ENCODE measurements at regions not wholly inside any gene's neighbourhood (a gene's known extent, or its start where the extent isn't known, plus 50 kb on each side); places are given as distances from the start of the nearest gene placed in this dataset.

- TF ChIP-seq CTCF (IDR thresholded peaks at IDR 0.05) (no peak), EZH2phosphoT487 (IDR thresholded peaks at IDR 0.05) (no peak), EZH2 (IDR thresholded peaks at IDR 0.05) (no peak)
- Histone ChIP-seq H3K4me3 (no peak overlapping the region), H3K27ac (no peak overlapping the region), H3K4me1 (no peaks in the 10 kb centered on the region), H3K4me2 (no peak overlapping the region), H2AFZ (replicated peaks) (no peak overlapping the region), H3K79me2 (ENCODE audit: low read depth) (no peaks in the 10 kb centered on the region), H4K20me1 (ENCODE audit: low read depth) (no peaks in the 10 kb centered on the region), H3K9ac (no peak overlapping the region), H3F3A (ENCODE audit: low read depth) (no peaks in the 10 kb centered on the region), H3K36me3 (no peaks in the 10 kb centered on the region), H3K9me3 (ENCODE audit: low read depth) (no peaks in the 10 kb centered on the region), H3K27me3 (no peaks in the 10 kb centered on the region)
- Mint-ChIP-seq H3K9me3 (no peaks in the 10 kb centered on the region), H3K4me3 (no peak overlapping the region), H3K27me3 (ENCODE audit: insufficient read depth, low read depth) (no peaks in the 10 kb centered on the region), H3K27ac (no peak overlapping the region), H3K4me1 (peaks cover 12% of the 10 kb centered on the region), H3K36me3 (no peaks in the 10 kb centered on the region)
- DNase-seq (ENCODE audit: low spot score) = no peak
Observed at GRCh38 chr1:55962472-55962871, 616.9 kb downstream of the PLPP3 start.

DNA sequence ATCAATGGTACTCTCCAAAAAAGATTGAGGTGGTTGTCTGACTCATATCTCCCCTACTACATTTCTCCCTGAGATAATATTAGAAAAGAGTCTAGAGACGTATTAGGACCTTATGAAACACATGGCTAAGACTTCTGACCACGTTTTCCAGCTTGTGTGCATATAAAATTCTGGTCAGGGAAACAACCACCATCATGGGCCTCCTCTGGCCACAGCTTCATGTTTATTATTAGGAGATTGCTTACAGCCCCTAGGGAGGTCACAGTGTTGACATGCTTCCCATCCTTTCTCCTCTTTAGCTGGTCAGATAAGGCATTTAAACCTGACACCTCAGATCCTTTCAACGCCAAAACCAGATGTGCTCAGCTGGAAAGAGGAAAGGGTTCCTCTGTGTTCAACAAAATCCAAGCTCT lies 620.2 kb downstream of the PLPP3 start:
- Mint-ChIP-seq H3K27ac (no peak overlapping the region), H3K4me1 (peaks cover 12% of the 10 kb centered on the region), H3K36me3 (no peaks in the 10 kb centered on the region), H3K9me3 (no peaks in the 10 kb centered on the region), H3K27me3 (ENCODE audit: insufficient read depth, low read depth) (no peaks in the 10 kb centered on the region), H3K4me3 (no peak overlapping the region)
- no peaks in the 10 kb centered on the region for H3F3A ChIP-seq (ENCODE audit: low read depth)
- no peak overlapping the region for H3K27ac ChIP-seq
- no peaks in the 10 kb centered on the region for H3K36me3 ChIP-seq
- H3K79me2 ChIP-seq (ENCODE audit: low read depth) = no peaks in the 10 kb centered on the region
- TF ChIP-seq EZH2 (IDR thresholded peaks at IDR 0.05) = no peak
- no peak for TF ChIP-seq CTCF (IDR thresholded peaks at IDR 0.05)
- no peak for TF ChIP-seq EZH2phosphoT487 (IDR thresholded peaks at IDR 0.05)
- H3K4me3 ChIP-seq = no peak overlapping the region
- H4K20me1 ChIP-seq (ENCODE audit: low read depth) = no peaks in the 10 kb centered on the region
- no peak overlapping the region for H2AFZ ChIP-seq (replicated peaks)
- H3K4me1 ChIP-seq = no peaks in the 10 kb centered on the region
- no peak for DNase-seq (ENCODE audit: low spot score)
- H3K27me3 ChIP-seq = no peaks in the 10 kb centered on the region
- no peaks in the 10 kb centered on the region for H3K9me3 ChIP-seq (ENCODE audit: low read depth)
- no peak overlapping the region for H3K9ac ChIP-seq
- no peak overlapping the region for H3K4me2 ChIP-seq

- Histone ChIP-seq H4K20me1 (ENCODE audit: low read depth) (no peaks in the 10 kb centered on the region), H3K9me3 (ENCODE audit: low read depth) (no peaks in the 10 kb centered on the region), H3K36me3 (no peaks in the 10 kb centered on the region), H3K4me1 (no peaks in the 10 kb centered on the region), H3K79me2 (ENCODE audit: low read depth) (no peaks in the 10 kb centered on the region), H3K27ac (no peak overlapping the region), H3F3A (ENCODE audit: low read depth) (no peaks in the 10 kb centered on the region), H3K27me3 (no peaks in the 10 kb centered on the region), H2AFZ (replicated peaks) (no peak overlapping the region), H3K4me3 (no peak overlapping the region), H3K4me2 (no peak overlapping the region), H3K9ac (no peak overlapping the region)
- H3K27ac Mint-ChIP-seq = no peak overlapping the region
- H3K9me3 Mint-ChIP-seq = peaks cover 3% of the 10 kb centered on the region
- H3K27me3 Mint-ChIP-seq (ENCODE audit: insufficient read depth, low read depth) = no peaks in the 10 kb centered on the region
- peaks cover 12% of the 10 kb centered on the region for H3K4me1 Mint-ChIP-seq
- H3K36me3 Mint-ChIP-seq = no peaks in the 10 kb centered on the region
- no peak overlapping the region for H3K4me3 Mint-ChIP-seq
- no peak for DNase-seq (ENCODE audit: low spot score)
- TF ChIP-seq EZH2 (IDR thresholded peaks at IDR 0.05) = no peak
- no peak for TF ChIP-seq EZH2phosphoT487 (IDR thresholded peaks at IDR 0.05)
- TF ChIP-seq CTCF (IDR thresholded peaks at IDR 0.05) = no peak
Observed at GRCh38 chr1:55958498-55958897, 620.9 kb downstream of the PLPP3 start.

All from neural progenitor cell (in vitro differentiated cells).